Suprapubic skin (tissue), 4 donors: ENCODE measurements at regions not wholly inside any gene's neighbourhood (a gene's known extent, or its start where the extent isn't known, plus 50 kb on each side); places are given as distances from the start of the nearest gene placed in this dataset.

ENCODE experiments used
- DNase-seq, 2 donors: peaks; one replicate each; pipeline ENCODE4 v3.0.0-alpha.2; 2019; ENCODE audit warnings: low spot score in 2 of 2
- H3K27ac ChIP-seq: fragments of 200-600 bp; sonication (generic); one replicate; pipeline ENCODE4 v1.5.1; 2019
- H3K27me3 ChIP-seq: fragments of 200-600 bp; sonication (generic); one replicate; pipeline ENCODE4 v1.5.1; 2019
- H3K36me3 ChIP-seq: fragments of 200-600 bp; sonication (generic); one replicate; pipeline ENCODE4 v1.5.1; 2019
- H3K4me1 ChIP-seq: fragments of 200-600 bp; sonication (generic); one replicate; pipeline ENCODE4 v1.5.1; 2019
- H3K4me3 ChIP-seq: fragments of 200-600 bp; sonication (generic); one replicate; pipeline ENCODE4 v1.5.1; 2019; ENCODE audit warnings: mild to moderate bottlenecking
- H3K9me3 ChIP-seq: fragments of 200-600 bp; sonication (generic); one replicate; pipeline ENCODE4 v1.5.1; 2019
- CTCF ChIP-seq, 2 donors: fragments of 200-600 bp in 1 of 2; fragments of 450-650 bp in 1 of 2; sonication (generic) in 1 of 2; IDR thresholded peaks; one replicate each; pipeline ENCODE4 v1.5.1; 2016 to 2019; ENCODE audit warnings: antibody characterized with exemption in 2 of 2, mild to moderate bottlenecking in 1 of 2, moderate library complexity in 1 of 2
- EP300 ChIP-seq: sonication (generic); formaldehyde crosslinking; IDR thresholded peaks from one replicate; pipeline ENCODE4 v1.6.1; 2017; ENCODE audit warnings: antibody characterized with exemption
- POLR2A ChIP-seq, 2 donors: fragments of 450-650 bp; IDR thresholded peaks; one replicate each; pipeline ENCODE4 v1.6.1; 2017; ENCODE audit warnings: antibody characterized with exemption in 2 of 2, mild to moderate bottlenecking in 2 of 2, moderate library complexity in 2 of 2
- POLR2AphosphoS5 ChIP-seq, 3 donors: sonication (generic); formaldehyde crosslinking; IDR thresholded peaks; one replicate each; pipeline ENCODE4 v1.6.1; 2017; ENCODE audit warnings: antibody characterized with exemption in 3 of 3
- WGBS: methylation state at CpG from one replicate; pipeline ENCODE4 v1.1.5; 2018; 5-methylcytosine and 5-hydroxymethylcytosine counted together

GRCh38 chr7:47047384-47047783, 534.5 kb downstream of the TNS3 start:
- DNase-seq: no peak
- peaks cover 3% of the 10 kb centered on the region for H3K27me3 ChIP-seq
- no peak for TF ChIP-seq POLR2AphosphoS5 (IDR thresholded peaks at IDR 0.05)
- TF ChIP-seq EP300: no peak
- no peak for TF ChIP-seq CTCF (IDR thresholded peaks at IDR 0.05)
- no peak for TF ChIP-seq POLR2A (IDR thresholded peaks at IDR 0.05)
- H3K9me3 ChIP-seq: no peaks in the 10 kb centered on the region
- H3K27ac ChIP-seq: no peak overlapping the region
- WGBS: 28% methylated on average over 2 of the region's 2 CpGs
- no peaks in the 10 kb centered on the region for H3K36me3 ChIP-seq
- peak overlapping the region; percentile 11 for H3K4me3 ChIP-seq
- H3K4me1 ChIP-seq: peaks cover 37% of the 10 kb centered on the region

GRCh38 chr7:47046949-47047348, 535.0 kb downstream of the TNS3 start:
- Histone ChIP-seq H3K9me3 (no peaks in the 10 kb centered on the region), H3K27ac (peak overlapping the region; percentile 5), H3K36me3 (no peaks in the 10 kb centered on the region), H3K4me1 (peaks cover 37% of the 10 kb centered on the region), H3K4me3 (peak overlapping the region; percentile 11), H3K27me3 (no peaks in the 10 kb centered on the region)
- WGBS: 25% methylated on average over 9 of the region's 9 CpGs
- DNase-seq: no peak
- TF ChIP-seq CTCF (IDR thresholded peaks at IDR 0.05): no peak
- TF ChIP-seq POLR2AphosphoS5 (IDR thresholded peaks at IDR 0.05): no peak
- no peak for TF ChIP-seq EP300
- no peak for TF ChIP-seq POLR2A (IDR thresholded peaks at IDR 0.05)

- WGBS: 39% methylated on average over 11 of the region's 11 CpGs
- DNase-seq: no peak
- H3K4me3 ChIP-seq: no peak overlapping the region
- no peaks in the 10 kb centered on the region for H3K9me3 ChIP-seq
- H3K4me1 ChIP-seq: peaks cover 45% of the 10 kb centered on the region
- TF ChIP-seq EP300: no peak
- no peak for TF ChIP-seq POLR2A (IDR thresholded peaks at IDR 0.05)
- H3K27me3 ChIP-seq: no peaks in the 10 kb centered on the region
- H3K36me3 ChIP-seq: no peaks in the 10 kb centered on the region
- peak overlapping the region; percentile 14 for H3K27ac ChIP-seq
Measured at GRCh38 chr7:47045207-47046051, 536.5 kb downstream of the TNS3 start.

- DNase-seq: no peak
- H3K4me3 ChIP-seq: no peak overlapping the region
- no peaks in the 10 kb centered on the region for H3K9me3 ChIP-seq
- H3K4me1 ChIP-seq: peaks cover 53% of the 10 kb centered on the region
- no peak overlapping the region for H3K27ac ChIP-seq
- WGBS: 80% methylated on average over 3 of the region's 3 CpGs
- no peaks in the 10 kb centered on the region for H3K36me3 ChIP-seq
- TF ChIP-seq CTCF (IDR thresholded peaks at IDR 0.05): no peak
- TF ChIP-seq POLR2A (IDR thresholded peaks at IDR 0.05): no peak
- TF ChIP-seq POLR2AphosphoS5 (IDR thresholded peaks at IDR 0.05): no peak
- no peak for TF ChIP-seq EP300
- H3K27me3 ChIP-seq: no peaks in the 10 kb centered on the region
Measured at GRCh38 chr7:47044625-47045024, 537.3 kb downstream of the TNS3 start.

- H3K9me3 ChIP-seq: no peaks in the 10 kb centered on the region
- H3K4me3 ChIP-seq: no peak overlapping the region
- no peak for DNase-seq
- H3K27ac ChIP-seq: no peak overlapping the region
- H3K36me3 ChIP-seq: no peaks in the 10 kb centered on the region
- H3K4me1 ChIP-seq: peaks cover 64% of the 10 kb centered on the region
- 58% methylated on average over 2 of the region's 2 CpGs for WGBS
- TF ChIP-seq CTCF (IDR thresholded peaks at IDR 0.05) (no peak), POLR2A (IDR thresholded peaks at IDR 0.05) (no peak), EP300 (no peak), POLR2AphosphoS5 (IDR thresholded peaks at IDR 0.05) (no peak)
- H3K27me3 ChIP-seq: no peaks in the 10 kb centered on the region
Measured at GRCh38 chr7:47043304-47043703, 538.6 kb downstream of the TNS3 start.
